Effector CD8-positive, alpha-beta T cell (primary cell): ENCODE measurements at regions not wholly inside any gene's neighbourhood (a gene's known extent, or its start where the extent isn't known, plus 50 kb on each side); places are given as distances from the start of the nearest gene placed in this dataset.

ENCODE experiments used
- DNase-seq: peaks from one replicate; lab custom pipeline; 2025; lab: John Stamatoyannopoulos, UW

DNA sequence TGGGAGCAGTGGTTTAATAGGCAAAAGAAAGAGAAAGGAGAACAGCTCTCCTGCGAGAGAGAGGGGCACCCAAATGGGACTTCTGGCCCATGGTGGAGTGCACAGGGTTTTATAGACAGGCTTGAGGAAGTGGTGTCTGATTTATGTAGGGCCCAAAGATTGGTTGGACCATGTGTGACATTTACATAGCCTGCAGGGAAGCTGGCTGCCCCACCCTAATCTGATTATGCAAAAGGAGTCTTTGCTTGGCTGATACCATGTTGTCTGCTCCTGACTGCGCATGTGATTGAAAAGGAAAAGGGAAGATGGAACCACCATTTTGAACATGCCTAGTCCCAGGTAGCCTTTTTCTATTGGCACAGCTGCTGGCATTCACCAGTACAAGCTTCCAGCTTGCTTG, 100.0 kb upstream of the DIPK2B start:
- no peak for DNase-seq

GRCh38 chrX:45295259-45295986, 94.7 kb upstream of the DIPK2B start:
- no peak for DNase-seq

GRCh38 chrX:45274576-45274975, 73.9 kb upstream of the DIPK2B start:
- no peak for DNase-seq

- no peak for DNase-seq
These were observed 66.3 kb upstream of the DIPK2B start for GRCh38 chrX:45267007-45267406.

DNA sequence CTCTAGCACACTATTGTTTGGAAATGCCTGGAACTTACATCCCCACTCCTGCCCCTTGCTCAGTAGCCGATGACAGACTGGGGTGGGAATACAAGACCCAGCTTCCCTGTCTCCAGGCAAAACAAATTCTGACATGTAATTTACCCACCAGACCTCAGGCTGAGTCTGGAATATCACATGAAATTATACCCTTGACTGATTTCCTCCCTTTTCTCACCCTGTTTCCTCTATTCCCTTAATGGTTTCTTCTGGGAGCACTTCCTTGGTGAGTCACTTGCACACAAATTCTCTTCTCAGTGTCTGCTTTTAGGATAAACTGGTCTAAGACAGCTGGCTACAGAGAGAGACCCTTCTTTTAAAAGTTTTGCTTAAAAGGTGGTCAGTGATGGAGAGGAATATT, 65.8 kb upstream of the DIPK2B start:
- DNase-seq: no peak

DNA sequence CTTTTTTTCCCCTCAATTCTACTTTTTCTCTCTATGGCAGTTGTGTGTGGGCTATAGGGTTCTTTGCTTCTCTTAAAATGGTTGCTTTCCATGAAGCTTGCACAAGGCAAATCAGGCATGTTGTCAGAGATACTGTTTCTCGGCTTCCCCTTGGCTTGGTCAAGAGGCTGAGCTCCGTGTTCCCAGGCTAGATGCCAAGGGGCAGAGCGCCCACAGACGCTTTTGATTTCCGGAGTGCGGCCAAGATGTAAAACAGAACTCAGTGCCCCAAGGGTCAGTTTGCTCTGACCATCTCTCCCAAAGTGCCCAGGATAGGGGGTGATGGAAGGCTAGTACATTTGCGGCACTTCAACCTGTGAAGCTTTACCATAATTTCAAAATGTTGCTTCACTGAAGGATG, 64.2 kb upstream of the DIPK2B start:
- DNase-seq: no peak

DNA sequence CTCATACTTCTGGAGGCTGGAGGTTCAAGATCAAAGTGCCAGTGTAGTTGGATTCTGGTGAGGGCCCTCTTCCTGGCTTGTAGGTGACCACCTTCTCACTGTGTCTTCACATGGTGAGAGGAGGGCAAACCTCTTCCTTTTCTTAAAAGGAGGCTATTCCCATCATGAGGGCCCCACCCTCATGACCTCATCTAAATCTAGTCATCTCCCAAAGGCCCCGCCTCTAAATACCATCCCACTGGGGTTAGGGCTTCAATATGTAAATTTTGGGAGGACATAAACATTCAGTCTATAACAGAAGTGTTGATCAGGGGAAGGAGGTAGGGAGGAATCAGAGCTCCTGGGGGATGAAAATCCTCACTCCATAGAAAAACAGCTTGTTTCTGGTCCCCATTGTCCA, 60.8 kb upstream of the DIPK2B start:
- no peak for DNase-seq

GRCh38 chrX:45261005-45261404, 60.3 kb upstream of the DIPK2B start:
- DNase-seq: no peak

- no peak for DNase-seq
These were observed 58.2 kb upstream of the DIPK2B start for GRCh38 chrX:45258731-45259402.
